GM18951 (cell line): ENCODE measurements at regions not wholly inside any gene's neighbourhood (a gene's known extent, or its start where the extent isn't known, plus 50 kb on each side); places are given as distances from the start of the nearest gene placed in this dataset.

ENCODE experiments used
- POLR2A ChIP-seq: IDR thresholded peaks from 4 replicates; pipeline ENCODE4 v1.6.1; 2011; ENCODE audit warnings: mild to moderate bottlenecking; ENCODE audit not compliant: insufficient read length, insufficient read depth; ENCODE audit errors: extremely low read depth
- in situ Hi-C: fragments of 300-500 bp; cut with MboI; formaldehyde crosslinking; loops from one replicate; pipeline ENCODE4 v1.12.0; 2022; ENCODE audit warnings: low sequenced_read_pairs, mixed read lengths, inconsistent platforms; ENCODE audit not compliant: unreplicated experiment

- in situ Hi-C loops = no loop called here
- no peak for TF ChIP-seq POLR2A
Measured at GRCh38 chr12:4082809-4083403, 190.7 kb upstream of the CCND2 start.

- in situ Hi-C loops = no loop called here
Measured at GRCh38 chr12:4080213-4080612, 193.3 kb upstream of the CCND2 start.

GRCh38 chr12:4074129-4074528, 199.4 kb upstream of the CCND2 start:
- in situ Hi-C loops = no loop called here
- TF ChIP-seq POLR2A = no peak

More at GRCh38 chr12:4080213-4080612, 193.3 kb upstream of the CCND2 start:
- no peak for TF ChIP-seq POLR2A

GRCh38 chr12:4069670-4070010, 196.4 kb upstream of the PARP11 start:
- in situ Hi-C loops = no loop called here
- TF ChIP-seq POLR2A = no peak

- in situ Hi-C loops = no loop called here
- TF ChIP-seq POLR2A = no peak
Measured at GRCh38 chr12:4068981-4069669, 195.9 kb upstream of the PARP11 start.

- no peak for TF ChIP-seq POLR2A
- in situ Hi-C loops = no loop called here
Measured at GRCh38 chr12:4064008-4064407, 190.8 kb upstream of the PARP11 start.

- in situ Hi-C loops = no loop called here
- no peak for TF ChIP-seq POLR2A
Measured at GRCh38 chr12:4059898-4060568, 186.8 kb upstream of the PARP11 start.

GRCh38 chr12:4056910-4057845, 184.0 kb upstream of the PARP11 start:
- no peak for TF ChIP-seq POLR2A
- in situ Hi-C loops = no loop called here

- TF ChIP-seq POLR2A = no peak
- in situ Hi-C loops = no loop called here
Measured at GRCh38 chr12:4054630-4055029, 181.4 kb upstream of the PARP11 start.

GRCh38 chr12:4052691-4053090, 179.5 kb upstream of the PARP11 start:
- no peak for TF ChIP-seq POLR2A
- in situ Hi-C loops = no loop called here

- in situ Hi-C loops = no loop called here
Measured at GRCh38 chr12:4051596-4051995, 178.4 kb upstream of the PARP11 start.

GRCh38 chr12:4050340-4050739, 177.1 kb upstream of the PARP11 start:
- in situ Hi-C loops = no loop called here
- TF ChIP-seq POLR2A = no peak

More at GRCh38 chr12:4051596-4051995, 178.4 kb upstream of the PARP11 start:
- no peak for TF ChIP-seq POLR2A
